ENCODE measurements at regions not wholly inside any gene's neighbourhood (a gene's known extent, or its start where the extent isn't known, plus 50 kb on each side); places are given as distances from the start of the nearest gene placed in this dataset.

DNA sequence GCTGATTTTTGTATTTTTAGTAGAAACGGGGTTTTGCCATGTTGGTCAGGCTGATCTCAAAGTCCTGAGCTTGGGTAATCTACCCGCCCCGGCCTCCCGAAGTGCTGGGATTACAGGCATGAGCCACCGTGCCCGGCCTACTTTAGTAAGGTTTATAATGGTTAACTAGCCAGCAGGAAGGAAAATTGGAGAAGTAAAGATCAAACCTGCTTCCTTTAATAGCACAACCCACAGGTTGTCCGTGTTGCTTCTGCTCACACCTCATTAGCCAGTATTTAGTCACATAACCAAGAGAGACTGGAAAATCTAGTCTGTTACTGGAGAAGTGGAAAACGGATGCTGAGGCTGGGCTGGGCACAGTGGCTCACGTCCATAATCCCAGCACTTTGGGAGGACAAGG lies 51.9 kb upstream of the TBL1XR1 start:
- no peaks in the 10 kb centered on the region for H3K36me3 ChIP-seq
- H3K4me3 ChIP-seq: no peak overlapping the region
- no peaks in the 10 kb centered on the region for H3K4me1 ChIP-seq
- DNase-seq: no peak
- H3K27me3 ChIP-seq: no peaks in the 10 kb centered on the region
- no peaks in the 10 kb centered on the region for H3K9me3 ChIP-seq
- no peak overlapping the region for H3K27ac ChIP-seq
- intact Hi-C loops (cut with DNase I; ENCODE audit: low total_unique reads): no loop called here
- TF ChIP-seq, protein P1, sequence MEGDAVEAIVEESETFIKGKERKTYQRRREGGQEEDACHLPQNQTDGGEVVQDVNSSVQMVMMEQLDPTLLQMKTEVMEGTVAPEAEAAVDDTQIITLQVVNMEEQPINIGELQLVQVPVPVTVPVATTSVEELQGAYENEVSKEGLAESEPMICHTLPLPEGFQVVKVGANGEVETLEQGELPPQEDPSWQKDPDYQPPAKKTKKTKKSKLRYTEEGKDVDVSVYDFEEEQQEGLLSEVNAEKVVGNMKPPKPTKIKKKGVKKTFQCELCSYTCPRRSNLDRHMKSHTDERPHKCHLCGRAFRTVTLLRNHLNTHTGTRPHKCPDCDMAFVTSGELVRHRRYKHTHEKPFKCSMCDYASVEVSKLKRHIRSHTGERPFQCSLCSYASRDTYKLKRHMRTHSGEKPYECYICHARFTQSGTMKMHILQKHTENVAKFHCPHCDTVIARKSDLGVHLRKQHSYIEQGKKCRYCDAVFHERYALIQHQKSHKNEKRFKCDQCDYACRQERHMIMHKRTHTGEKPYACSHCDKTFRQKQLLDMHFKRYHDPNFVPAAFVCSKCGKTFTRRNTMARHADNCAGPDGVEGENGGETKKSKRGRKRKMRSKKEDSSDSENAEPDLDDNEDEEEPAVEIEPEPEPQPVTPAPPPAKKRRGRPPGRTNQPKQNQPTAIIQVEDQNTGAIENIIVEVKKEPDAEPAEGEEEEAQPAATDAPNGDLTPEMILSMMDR (IDR thresholded peaks at IDR 0.05): no peak

DNA sequence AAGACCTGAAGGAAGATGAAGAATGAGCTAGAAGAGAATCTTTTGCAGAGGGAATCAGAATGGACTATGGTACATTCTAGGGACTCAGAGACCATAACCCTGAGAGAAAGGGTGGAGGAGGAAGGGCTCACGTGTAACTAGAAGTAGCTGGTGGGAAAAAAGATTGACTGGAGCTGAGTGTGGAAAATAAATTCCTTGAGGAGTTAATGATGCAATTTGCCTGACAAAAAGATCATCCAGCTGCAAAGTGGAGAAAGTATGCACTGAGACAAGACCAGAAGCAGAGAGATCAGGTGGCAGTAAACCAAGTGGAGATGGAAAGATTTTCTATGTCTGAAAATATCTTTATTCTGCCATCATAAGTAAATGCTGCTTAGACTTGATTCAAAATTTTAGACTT lies 52.9 kb upstream of the TBL1XR1 start:
- Histone ChIP-seq H3K27me3 (no peaks in the 10 kb centered on the region), H3K27ac (no peak overlapping the region), H3K4me1 (no peaks in the 10 kb centered on the region), H3K9me3 (no peaks in the 10 kb centered on the region), H3K36me3 (no peaks in the 10 kb centered on the region), H3K4me3 (no peak overlapping the region)
- TF ChIP-seq, protein P1 (IDR thresholded peaks at IDR 0.05): no peak
- intact Hi-C loops (cut with DNase I; ENCODE audit: low total_unique reads): no loop called here
- DNase-seq: no peak

DNA sequence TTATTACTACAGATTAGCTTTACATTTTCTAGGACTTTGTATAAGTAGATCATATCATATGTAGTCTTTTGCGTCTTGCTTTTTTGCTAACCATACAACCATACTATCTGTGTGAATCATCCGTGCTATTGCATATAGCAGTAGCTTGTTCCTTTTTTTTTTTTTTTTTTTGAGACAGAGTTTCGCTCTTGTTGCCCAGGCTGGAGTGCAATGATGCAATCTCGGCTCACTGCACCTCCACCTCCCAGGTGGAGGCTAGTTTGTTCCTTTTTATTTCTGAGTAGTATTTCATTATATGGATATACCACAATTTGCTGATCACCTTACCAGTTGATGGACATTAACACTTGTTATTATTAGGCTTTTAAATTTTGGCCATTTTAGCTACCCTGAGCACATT lies 54.5 kb upstream of the TBL1XR1 start:
- Histone ChIP-seq H3K36me3 (no peaks in the 10 kb centered on the region), H3K4me1 (no peaks in the 10 kb centered on the region), H3K4me3 (no peak overlapping the region), H3K27ac (no peak overlapping the region), H3K9me3 (no peaks in the 10 kb centered on the region), H3K27me3 (no peaks in the 10 kb centered on the region)
- TF ChIP-seq, protein P1 (IDR thresholded peaks at IDR 0.05): no peak
- intact Hi-C loops (cut with DNase I; ENCODE audit: low total_unique reads): no loop called here
- no peak for DNase-seq

DNA sequence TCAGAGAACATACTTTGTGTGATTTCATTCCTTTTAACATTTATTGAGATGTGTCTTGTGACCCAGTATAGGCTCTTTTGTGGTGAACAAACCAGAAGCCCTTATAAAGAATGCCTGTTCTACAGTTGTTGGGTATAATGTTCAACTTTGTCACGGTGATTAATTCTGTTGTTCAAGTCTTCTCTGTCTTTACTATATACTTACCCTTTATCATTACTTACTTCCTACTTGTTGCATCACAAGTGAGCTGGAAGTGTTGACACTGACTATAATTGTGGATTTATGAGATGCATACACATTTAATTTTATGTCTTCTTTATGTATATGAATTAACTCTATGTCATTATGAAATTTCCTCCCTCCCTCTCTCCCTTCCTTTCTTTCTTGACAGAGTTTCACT lies 59.7 kb upstream of the TBL1XR1 start:
- no peaks in the 10 kb centered on the region for H3K36me3 ChIP-seq
- no peak for DNase-seq
- TF ChIP-seq, protein P1 (IDR thresholded peaks at IDR 0.05): no peak
- intact Hi-C loops (cut with DNase I; ENCODE audit: low total_unique reads): no loop called here
- no peak overlapping the region for H3K4me3 ChIP-seq
- no peaks in the 10 kb centered on the region for H3K27me3 ChIP-seq
- no peaks in the 10 kb centered on the region for H3K4me1 ChIP-seq
- no peaks in the 10 kb centered on the region for H3K9me3 ChIP-seq
- no peak overlapping the region for H3K27ac ChIP-seq

DNA sequence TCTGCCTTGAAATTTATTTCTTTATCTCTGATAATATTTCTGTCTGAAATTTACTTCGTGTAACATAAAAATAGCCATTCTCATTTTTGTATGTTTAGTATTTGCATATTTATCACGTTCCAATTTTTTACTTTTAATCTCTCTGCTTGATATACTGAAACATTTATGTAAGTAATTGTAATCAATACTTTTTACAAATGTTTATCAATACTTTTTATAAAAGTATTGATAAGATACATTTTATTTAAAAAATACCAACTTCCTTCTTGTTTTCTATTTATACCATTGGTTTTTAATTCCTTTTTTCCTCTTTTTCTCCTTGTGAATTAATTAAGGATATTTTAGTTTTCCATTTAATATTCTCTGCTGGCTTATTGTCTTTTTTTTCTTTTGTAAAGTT lies 60.3 kb upstream of the TBL1XR1 start:
- no peaks in the 10 kb centered on the region for H3K36me3 ChIP-seq
- H3K27me3 ChIP-seq: no peaks in the 10 kb centered on the region
- intact Hi-C loops (cut with DNase I; ENCODE audit: low total_unique reads): no loop called here
- DNase-seq: no peak
- H3K4me3 ChIP-seq: no peak overlapping the region
- H3K27ac ChIP-seq: no peak overlapping the region
- H3K4me1 ChIP-seq: no peaks in the 10 kb centered on the region
- TF ChIP-seq, protein P1 (IDR thresholded peaks at IDR 0.05): no peak
- no peaks in the 10 kb centered on the region for H3K9me3 ChIP-seq

DNA sequence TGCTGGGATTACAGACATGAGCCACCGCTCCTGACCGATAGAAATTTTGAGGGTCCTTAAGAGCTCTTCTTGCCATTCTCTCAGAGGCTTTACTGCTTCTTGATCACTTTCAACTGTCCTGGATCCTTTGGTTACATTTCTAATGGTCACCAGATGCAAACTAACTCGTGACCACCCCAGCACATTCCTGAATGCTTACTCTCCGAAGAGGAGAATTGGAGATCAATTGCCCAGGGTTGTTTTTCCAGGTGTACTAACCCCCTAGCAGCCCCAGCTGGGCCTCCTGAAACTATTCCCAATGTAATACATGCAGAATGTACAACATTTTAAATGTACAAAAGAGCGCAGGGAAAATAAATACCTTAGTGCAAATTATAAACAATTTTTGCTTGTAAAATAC lies 65.1 kb upstream of the TBL1XR1 start:
- TF ChIP-seq, protein P1 (IDR thresholded peaks at IDR 0.05): no peak
- Histone ChIP-seq H3K27ac (no peak overlapping the region), H3K27me3 (no peaks in the 10 kb centered on the region), H3K4me1 (peaks cover 0 to 11% (median 4%) of the 10 kb centered on the region in 4 donors), H3K36me3 (no peaks in the 10 kb centered on the region), H3K9me3 (no peaks in the 10 kb centered on the region), H3K4me3 (no peak overlapping the region)
- intact Hi-C loops (cut with DNase I; ENCODE audit: low total_unique reads): no loop called here
- no peak for DNase-seq
